NB4 (cell line): ENCODE measurements at regions not wholly inside any gene's neighbourhood (a gene's known extent, or its start where the extent isn't known, plus 50 kb on each side); places are given as distances from the start of the nearest gene placed in this dataset.

Source experiments
- CTCF ChIP-seq: IDR thresholded peaks from one replicate; pipeline ENCODE4 v1.5.1; 2012; ENCODE audit warnings: low read depth, low read length
- POLR2A ChIP-seq: IDR thresholded peaks from 2 replicates; pipeline ENCODE4 v1.6.1; 2011; ENCODE audit warnings: mild to moderate bottlenecking; ENCODE audit not compliant: insufficient read length; ENCODE audit errors: extremely low read depth

DNA sequence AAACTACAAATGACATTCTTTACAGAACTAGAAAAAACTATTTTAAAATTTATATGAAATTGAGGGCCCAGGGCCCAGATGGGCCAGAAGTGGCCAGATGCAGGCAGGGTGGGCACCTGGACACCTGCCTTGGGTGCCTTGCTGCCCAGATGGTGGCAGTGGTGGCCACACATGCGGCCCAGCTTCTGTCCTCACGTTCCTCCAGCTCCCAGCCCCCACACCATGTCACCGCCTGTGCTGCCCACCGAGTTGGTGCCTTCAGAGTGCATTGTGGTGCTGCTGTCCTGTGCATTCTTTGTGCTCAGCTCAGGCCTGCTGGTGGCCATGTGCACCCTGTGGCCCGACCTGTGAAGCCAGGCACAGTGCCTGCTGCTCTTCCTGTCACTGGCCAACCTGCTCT is 216.8 kb upstream of the CXADR start:
- TF ChIP-seq CTCF (no peak), POLR2A (no peak)
